ENCODE measurements at regions not wholly inside any gene's neighbourhood (a gene's known extent, or its start where the extent isn't known, plus 50 kb on each side); places are given as distances from the start of the nearest gene placed in this dataset.
A peak's percentile ranks its signal among the peaks of the same experiment; 100 is the strongest.

DNA sequence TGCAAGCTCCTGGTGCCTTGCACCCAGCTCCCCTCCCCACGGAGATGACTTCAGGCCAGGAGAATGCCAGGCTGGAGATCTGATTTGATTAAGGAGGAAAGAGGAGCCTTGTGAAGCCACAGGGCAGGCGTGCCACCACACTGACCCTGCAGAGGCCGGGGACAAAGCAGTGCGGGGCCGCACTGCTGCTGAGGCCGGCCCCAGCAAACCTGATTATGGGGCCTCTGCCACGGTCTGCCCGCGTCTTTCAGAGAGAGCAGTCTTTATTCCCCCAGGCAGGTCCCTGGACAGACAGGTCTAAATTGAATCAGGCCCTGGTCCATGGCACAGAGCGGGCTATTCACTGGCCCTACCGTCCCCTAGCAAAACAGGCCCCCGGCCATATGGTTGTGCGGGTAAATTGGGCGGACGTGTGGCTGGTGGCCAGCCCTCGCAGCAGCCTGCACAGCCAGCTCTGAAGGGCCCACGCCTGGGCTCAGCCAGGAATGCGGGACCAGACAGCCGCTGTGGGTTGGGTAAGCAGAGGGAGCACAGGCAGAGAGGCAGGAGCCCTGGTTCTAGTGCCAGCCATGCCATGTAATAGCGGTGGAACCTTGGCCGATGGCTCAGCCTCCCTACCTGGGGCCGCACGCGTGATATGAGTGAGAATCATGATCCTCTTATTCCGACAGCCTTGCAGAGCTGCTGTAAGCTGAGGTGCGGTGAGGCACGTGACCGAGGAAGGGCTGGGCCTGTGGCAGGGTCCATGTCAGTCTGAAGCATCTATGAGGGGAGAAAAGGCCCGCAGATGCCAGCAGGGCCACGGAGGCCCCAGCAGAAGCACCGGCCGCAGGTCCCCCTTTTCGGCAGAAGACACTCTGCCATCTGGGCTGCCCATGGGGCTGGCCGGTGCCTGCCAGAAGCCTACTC is 97.3 kb upstream of the MYCN start:
- CTCF ChIA-PET = interaction anchor here (0.5 kb wide), 1 partner anchor 163 kb away, joined by 4 read pairs; no protein-coding TSS in a partner anchor
- intact Hi-C loops (cut with micrococcal nuclease; ENCODE audit: unreplicated experiment) = no loop called here
- no peaks in the 10 kb centered on the region for H3K36me3 ChIP-seq (ENCODE audit: control insufficient read depth, insufficient read depth, low read length)
- POLR2A ChIA-PET = no interaction called here
- TF ChIP-seq, protein P1, sequence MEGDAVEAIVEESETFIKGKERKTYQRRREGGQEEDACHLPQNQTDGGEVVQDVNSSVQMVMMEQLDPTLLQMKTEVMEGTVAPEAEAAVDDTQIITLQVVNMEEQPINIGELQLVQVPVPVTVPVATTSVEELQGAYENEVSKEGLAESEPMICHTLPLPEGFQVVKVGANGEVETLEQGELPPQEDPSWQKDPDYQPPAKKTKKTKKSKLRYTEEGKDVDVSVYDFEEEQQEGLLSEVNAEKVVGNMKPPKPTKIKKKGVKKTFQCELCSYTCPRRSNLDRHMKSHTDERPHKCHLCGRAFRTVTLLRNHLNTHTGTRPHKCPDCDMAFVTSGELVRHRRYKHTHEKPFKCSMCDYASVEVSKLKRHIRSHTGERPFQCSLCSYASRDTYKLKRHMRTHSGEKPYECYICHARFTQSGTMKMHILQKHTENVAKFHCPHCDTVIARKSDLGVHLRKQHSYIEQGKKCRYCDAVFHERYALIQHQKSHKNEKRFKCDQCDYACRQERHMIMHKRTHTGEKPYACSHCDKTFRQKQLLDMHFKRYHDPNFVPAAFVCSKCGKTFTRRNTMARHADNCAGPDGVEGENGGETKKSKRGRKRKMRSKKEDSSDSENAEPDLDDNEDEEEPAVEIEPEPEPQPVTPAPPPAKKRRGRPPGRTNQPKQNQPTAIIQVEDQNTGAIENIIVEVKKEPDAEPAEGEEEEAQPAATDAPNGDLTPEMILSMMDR (IDR thresholded peaks at IDR 0.05; ENCODE audit: insufficient read depth in 1 of 2, low read depth in 1 of 2, low read length in 1 of 2, severe bottlenecking in 1 of 2, unreplicated experiment in 1 of 2) = no peak
- H3K9me3 Mint-ChIP-seq (ENCODE audit: unreplicated experiment) = peaks cover 9% of the 10 kb centered on the region
- H3K27ac Mint-ChIP-seq (ENCODE audit: unreplicated experiment) = peak overlapping the region; percentile 1
- peaks cover 18% of the 10 kb centered on the region for H3K4me1 Mint-ChIP-seq (ENCODE audit: low read depth, unreplicated experiment)
- no peak for DNase-seq
- H3K36me3 Mint-ChIP-seq (ENCODE audit: insufficient read depth, unreplicated experiment) = no peaks in the 10 kb centered on the region
- no peaks in the 10 kb centered on the region for H3K27me3 Mint-ChIP-seq (ENCODE audit: insufficient read depth, unreplicated experiment)
- no peak overlapping the region for H3K4me3 Mint-ChIP-seq (ENCODE audit: unreplicated experiment)
- 0 out of 2 replicates have a peak, but pooled peaks cover 1% of the 10 kb centered on the region for H3K9me3 ChIP-seq
- H3K27me3 ChIP-seq (replicated peaks; ENCODE audit: control insufficient read depth, insufficient read depth, low read length) = no peaks in the 10 kb centered on the region
- peaks cover 35% of the 10 kb centered on the region for H3K4me1 ChIP-seq
- no peak overlapping the region for H3K4me3 ChIP-seq (ENCODE audit: low read depth, low read length)
- no TSS peak for BruUV-seq (replicated peaks)

DNA sequence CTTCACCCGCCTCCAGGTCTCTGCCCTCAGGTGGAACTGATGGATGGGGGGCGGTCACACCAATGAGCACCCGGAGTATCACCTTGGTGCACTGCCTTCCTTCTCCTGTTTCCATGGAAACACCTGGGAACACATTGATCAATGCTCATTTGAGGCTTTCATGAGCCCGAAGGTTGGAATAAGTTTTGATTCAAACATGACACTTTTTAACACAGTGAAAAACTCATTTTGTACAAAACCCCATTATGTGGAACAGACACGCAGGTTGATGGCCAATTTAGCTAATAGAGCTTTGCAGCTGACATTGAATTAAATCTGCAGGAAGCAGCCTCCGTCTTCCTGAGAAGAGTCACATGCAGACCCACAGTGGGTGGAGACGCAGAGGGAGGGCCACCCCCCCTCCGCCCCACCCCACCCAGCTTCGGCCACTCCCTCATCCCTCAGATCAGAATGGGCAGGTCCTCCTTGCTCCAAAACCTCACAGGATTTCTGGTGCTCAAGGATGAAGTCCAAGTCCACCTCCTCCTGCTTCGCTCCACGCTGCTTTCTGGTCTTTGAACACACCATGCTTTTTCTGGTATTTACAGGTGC is 96.0 kb upstream of the MYCN start:
- Mint-ChIP-seq H3K4me3 (ENCODE audit: unreplicated experiment) (no peak overlapping the region), H3K27me3 (ENCODE audit: insufficient read depth, unreplicated experiment) (no peaks in the 10 kb centered on the region), H3K4me1 (ENCODE audit: low read depth, unreplicated experiment) (peaks cover 11% of the 10 kb centered on the region), H3K9me3 (ENCODE audit: unreplicated experiment) (peaks cover 3% of the 10 kb centered on the region), H3K27ac (ENCODE audit: unreplicated experiment) (no peak overlapping the region), H3K36me3 (ENCODE audit: insufficient read depth, unreplicated experiment) (no peaks in the 10 kb centered on the region)
- CTCF ChIA-PET = no interaction called here
- DNase-seq = no peak
- TF ChIP-seq, protein P1 (IDR thresholded peaks at IDR 0.05; ENCODE audit: insufficient read depth in 1 of 2, low read depth in 1 of 2, low read length in 1 of 2, severe bottlenecking in 1 of 2, unreplicated experiment in 1 of 2) = no peak
- Histone ChIP-seq H3K4me1 (peaks cover 28% of the 10 kb centered on the region), H3K27me3 (replicated peaks; ENCODE audit: control insufficient read depth, insufficient read depth, low read length) (no peaks in the 10 kb centered on the region), H3K4me3 (ENCODE audit: low read depth, low read length) (no peak overlapping the region), H3K9me3 (0 out of 2 replicates have a peak, but pooled peaks cover 3% of the 10 kb centered on the region), H3K36me3 (ENCODE audit: control insufficient read depth, insufficient read depth, low read length) (no peaks in the 10 kb centered on the region)
- POLR2A ChIA-PET = no interaction called here
- no TSS peak for BruUV-seq (replicated peaks)
- intact Hi-C loops (cut with micrococcal nuclease; ENCODE audit: unreplicated experiment) = no loop called here

DNA sequence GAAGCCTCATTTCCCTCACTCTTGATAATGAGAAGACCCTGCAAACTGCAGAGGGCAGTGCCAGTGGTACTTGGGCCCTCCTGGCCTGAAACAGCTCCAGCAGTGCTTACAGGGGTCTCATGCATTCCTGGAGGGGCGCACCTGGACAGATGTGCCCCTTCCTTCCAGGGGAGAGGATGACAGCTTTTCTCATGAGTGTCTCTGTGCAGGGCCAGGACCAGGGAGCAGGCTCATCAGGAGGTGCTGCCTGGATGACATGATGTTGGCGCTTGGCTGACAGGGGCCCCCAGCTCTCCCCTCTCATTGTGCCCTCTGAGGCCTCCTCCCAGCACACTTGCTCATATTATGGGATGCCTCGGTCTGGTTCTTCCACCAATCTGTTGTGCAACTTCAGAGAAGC is 95.1 kb upstream of the MYCN start:
- no peak overlapping the region for H3K4me3 Mint-ChIP-seq (ENCODE audit: unreplicated experiment)
- H3K36me3 Mint-ChIP-seq (ENCODE audit: insufficient read depth, unreplicated experiment) = no peaks in the 10 kb centered on the region
- H3K4me1 Mint-ChIP-seq (ENCODE audit: low read depth, unreplicated experiment) = peaks cover 11% of the 10 kb centered on the region
- TF ChIP-seq, protein P1 (IDR thresholded peaks at IDR 0.05; ENCODE audit: insufficient read depth in 1 of 2, low read depth in 1 of 2, low read length in 1 of 2, severe bottlenecking in 1 of 2, unreplicated experiment in 1 of 2) = no peak
- intact Hi-C loops (cut with micrococcal nuclease; ENCODE audit: unreplicated experiment) = no loop called here
- CTCF ChIA-PET = no interaction called here
- Histone ChIP-seq H3K4me1 (peaks cover 23% of the 10 kb centered on the region), H3K27me3 (replicated peaks; ENCODE audit: control insufficient read depth, insufficient read depth, low read length) (no peaks in the 10 kb centered on the region), H3K36me3 (ENCODE audit: control insufficient read depth, insufficient read depth, low read length) (no peaks in the 10 kb centered on the region), H3K4me3 (ENCODE audit: low read depth, low read length) (no peak overlapping the region), H3K9me3 (0 out of 2 replicates have a peak, but pooled peaks cover 3% of the 10 kb centered on the region)
- no peak for DNase-seq
- no TSS peak for BruUV-seq (replicated peaks)
- no peak overlapping the region for H3K27ac Mint-ChIP-seq (ENCODE audit: unreplicated experiment)
- H3K27me3 Mint-ChIP-seq (ENCODE audit: insufficient read depth, unreplicated experiment) = no peaks in the 10 kb centered on the region
- peaks cover 10% of the 10 kb centered on the region for H3K9me3 Mint-ChIP-seq (ENCODE audit: unreplicated experiment)
- POLR2A ChIA-PET = no interaction called here
